ENCODE measurements at regions not wholly inside any gene's neighbourhood (a gene's known extent, or its start where the extent isn't known, plus 50 kb on each side); places are given as distances from the start of the nearest gene placed in this dataset.

DNA sequence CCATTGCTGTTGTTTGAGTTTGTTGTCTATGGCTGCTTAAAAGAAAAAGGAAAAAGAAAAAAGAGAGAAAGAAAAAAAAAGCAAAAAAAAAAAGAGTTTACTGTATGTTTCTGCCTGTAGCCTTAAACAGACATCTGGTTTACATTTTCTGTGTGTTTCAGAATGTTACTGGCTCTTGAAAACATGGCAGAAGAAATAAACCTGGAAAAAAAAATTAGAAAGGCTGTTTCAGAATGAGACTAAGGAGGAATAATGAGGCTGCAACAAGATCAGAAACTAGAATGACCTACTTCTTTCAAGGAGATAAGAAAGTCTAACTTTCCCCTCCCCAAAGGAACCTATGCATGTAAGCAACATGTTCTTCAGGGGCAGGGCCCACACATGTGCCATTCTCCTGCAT is 292.1 kb downstream of the DIPK2A start:
- no peak for TF ChIP-seq CTCF (IDR thresholded peaks at IDR 0.05)
- no peak for TF ChIP-seq ZFX (IDR thresholded peaks at IDR 0.05; ENCODE audit: borderline replicate concordance)

All from 22Rv1 (cell line).